H1 (cell line): ENCODE measurements at regions not wholly inside any gene's neighbourhood (a gene's known extent, or its start where the extent isn't known, plus 50 kb on each side); places are given as distances from the start of the nearest gene placed in this dataset.

Experiments used
- CTCF ChIA-PET: fragments of 300-600 bp; sonication (Branson Sonifier 250); formaldehyde crosslinking; loops from one replicate; lab custom pipeline; 2021; ENCODE audit not compliant: partially characterized antibody; lab: Charles Lee
- POLR2A ChIA-PET: fragments of 300-600 bp; sonication (Branson Sonifier 250); formaldehyde crosslinking; loops from one replicate; lab custom pipeline; 2021; ENCODE audit warnings: inconsistent platforms; ENCODE audit not compliant: partially characterized antibody; lab: Charles Lee
- DNase-seq, 2 experiments: peaks; one replicate each; pipeline versions ENCODE4 v3.0.0 to v3.0.0-alpha.2; 2010 to 2022; ENCODE audit warnings: low spot score in 2 of 2, low read depth in 1 of 2, mixed read lengths in 1 of 2
- FAIRE-seq: peaks from 2 replicates; lab custom pipeline; 2011; peaks lifted over from hg19 to GRCh38; lab: Jason Lieb, UNC
- H2AFZ ChIP-seq: 2 replicates; pipeline ENCODE4 v1.8.1; 2012; ENCODE audit warnings: low read length, inconsistent platforms
- H2AK5ac ChIP-seq: 2 replicates; pipeline ENCODE4 v1.6.1; 2013; ENCODE audit warnings: low read depth, low read length
- H2BK120ac ChIP-seq: replicated peaks from 2 replicates; pipeline ENCODE3; 2013; ENCODE audit warnings: low read depth, low read length, inconsistent platforms
- H2BK12ac ChIP-seq: 2 replicates; pipeline ENCODE4 v1.6.1; 2013; ENCODE audit warnings: low read depth, low read length
- H2BK15ac ChIP-seq: 2 replicates; pipeline ENCODE4 v1.6.1; 2013; ENCODE audit warnings: low read length
- H2BK20ac ChIP-seq: 2 replicates; pipeline ENCODE4 v1.6.1; 2013; ENCODE audit warnings: low read length
- H2BK5ac ChIP-seq: 2 replicates; pipeline ENCODE4 v1.6.1; 2013; ENCODE audit warnings: low read depth, low read length
- H3K14ac ChIP-seq: 2 replicates; pipeline ENCODE4 v1.6.1; 2013; ENCODE audit warnings: inconsistent platforms; ENCODE audit not compliant: insufficient read length
- H3K18ac ChIP-seq: 2 replicates; pipeline ENCODE4 v1.6.1; 2013; ENCODE audit warnings: low read length; ENCODE audit errors: extremely low read depth
- H3K23ac ChIP-seq: 2 replicates; pipeline ENCODE4 v1.6.1; 2013; ENCODE audit warnings: inconsistent platforms; ENCODE audit not compliant: insufficient read length
- H3K23me2 ChIP-seq: 2 replicates; pipeline ENCODE4 v1.6.1; 2013; ENCODE audit warnings: low read depth, low read length
- H3K27ac ChIP-seq: 2 replicates; pipeline ENCODE4 v1.6.1; 2011; ENCODE audit warnings: low read depth, low read length, inconsistent platforms
- H3K27me3 ChIP-seq, 4 experiments: replicated peaks in 1 of 4; 1 replicate in 1 of 4; 2 replicates in 3 of 4; pipeline versions ENCODE4 v1.6.1 to v1.8.1; 2011 to 2013; ENCODE audit warnings: low read length in 3 of 4, mild to moderate bottlenecking in 3 of 4, inconsistent platforms in 2 of 4, mixed read lengths in 2 of 4, moderate library complexity in 1 of 4; ENCODE audit not compliant: control insufficient read depth in 3 of 4, insufficient read depth in 3 of 4; ENCODE audit errors: extremely low read depth in 1 of 4
- H3K36me3 ChIP-seq, 4 experiments: 2 replicates each; pipeline versions ENCODE4 v1.6.1 to v1.8.1; 2011 to 2013; ENCODE audit warnings: mild to moderate bottlenecking in 4 of 4, low read length in 3 of 4, moderate library complexity in 2 of 4, control low read depth in 1 of 4, inconsistent platforms in 1 of 4; ENCODE audit not compliant: insufficient read depth in 4 of 4, control insufficient read depth in 2 of 4
- H3K4ac ChIP-seq: replicated peaks from 2 replicates; pipeline ENCODE3; 2013; ENCODE audit warnings: low read length, low read depth, mixed read lengths, inconsistent platforms; ENCODE audit not compliant: insufficient read length
- H3K4me1 ChIP-seq, 4 experiments: replicated peaks in 1 of 4; 1 replicate in 1 of 4; 2 replicates in 3 of 4; pipeline versions ENCODE4 v1.6.1 to v1.8.1; 2011 to 2013; ENCODE audit warnings: low read length in 3 of 4, inconsistent platforms in 2 of 4, mixed read lengths in 1 of 4; ENCODE audit not compliant: insufficient read depth in 4 of 4, control insufficient read depth in 3 of 4
- H3K4me2 ChIP-seq, 2 experiments: 2 replicates each; pipeline versions ENCODE4 v1.6.1 to v1.8.1; 2011 to 2013; ENCODE audit warnings: low read depth in 2 of 2, low read length in 2 of 2, control low read depth in 1 of 2, inconsistent platforms in 1 of 2, mild to moderate bottlenecking in 1 of 2; ENCODE audit not compliant: insufficient read depth in 1 of 2
- H3K4me3 ChIP-seq, 4 experiments: fragments of 200-600, 300-600 bp in 1 of 4; sonication (generic), shearing (Covaris generic), sonication (Bioruptor Twin) in 1 of 4; 2 replicates each; pipeline versions ENCODE4 v1.5.1 to v1.8.1; 2011 to 2016; ENCODE audit warnings: low read length in 4 of 4, low read depth in 3 of 4, control low read depth in 2 of 4, inconsistent platforms in 2 of 4, mild to moderate bottlenecking in 2 of 4, mixed read lengths in 1 of 4, moderate library complexity in 1 of 4; ENCODE audit not compliant: insufficient read depth in 2 of 4; ENCODE audit errors: extremely low read depth in 1 of 4
- H3K56ac ChIP-seq: replicated peaks from 2 replicates; pipeline ENCODE3; 2013; ENCODE audit warnings: low read depth, mild to moderate bottlenecking, mixed read lengths, low read length, inconsistent platforms; ENCODE audit not compliant: insufficient read length
- H3K79me1 ChIP-seq: 2 replicates; pipeline ENCODE4 v1.6.1; 2013; ENCODE audit warnings: low read depth, low read length, control low read depth
- H3K79me2 ChIP-seq, 2 experiments: 2 replicates each; pipeline versions ENCODE4 v1.6.1 to v1.8.1; 2012 to 2013; ENCODE audit warnings: low read length in 2 of 2, mild to moderate bottlenecking in 2 of 2, inconsistent platforms in 1 of 2; ENCODE audit not compliant: insufficient read depth in 2 of 2, control insufficient read depth in 1 of 2
- H3K9ac ChIP-seq, 4 experiments: replicated peaks in 1 of 4; 1 replicate in 1 of 4; 2 replicates in 3 of 4; pipeline versions ENCODE4 v1.6.1 to v1.8.1; 2011 to 2013; ENCODE audit warnings: low read depth in 3 of 4, low read length in 3 of 4, control low read depth in 2 of 4, mild to moderate bottlenecking in 2 of 4, moderate library complexity in 2 of 4, inconsistent platforms in 1 of 4; ENCODE audit errors: extremely low read depth in 1 of 4
- H3K9me3 ChIP-seq, 2 experiments: 2 replicates each; pipeline versions ENCODE4 v1.6.1 to v1.8.1; 2012 to 2013; ENCODE audit warnings: mild to moderate bottlenecking in 2 of 2, moderate library complexity in 2 of 2, control low read depth in 1 of 2, inconsistent platforms in 1 of 2, low read depth in 1 of 2, low read length in 1 of 2, mixed read lengths in 1 of 2; ENCODE audit not compliant: insufficient read depth in 2 of 2
- H4K20me1 ChIP-seq, 2 experiments: replicated peaks in 1 of 2; 2 replicates each; pipeline versions ENCODE3 to v1.8.1; 2011 to 2013; ENCODE audit warnings: inconsistent platforms in 2 of 2, low read length in 2 of 2, mild to moderate bottlenecking in 1 of 2; ENCODE audit not compliant: insufficient read depth in 2 of 2, control insufficient read depth in 1 of 2
- H4K5ac ChIP-seq: 2 replicates; pipeline ENCODE4 v1.6.1; 2013; ENCODE audit warnings: low read length, low read depth, mixed read lengths, inconsistent platforms; ENCODE audit not compliant: insufficient read length
- H4K8ac ChIP-seq: 2 replicates; pipeline ENCODE4 v1.8.0; 2013; ENCODE audit warnings: mild to moderate bottlenecking, moderate library complexity, low read length, inconsistent platforms; ENCODE audit not compliant: insufficient read depth; ENCODE audit errors: extremely low read depth
- H4K91ac ChIP-seq: replicated peaks from 2 replicates; pipeline ENCODE3; 2013; ENCODE audit warnings: low read length, mixed read lengths, inconsistent platforms; ENCODE audit not compliant: insufficient read length
- ASH2L ChIP-seq: fragments of 200-600, 300-600 bp; sonication (generic); IDR thresholded peaks from one replicate; pipeline ENCODE4 v1.7.1; 2017; ENCODE audit warnings: low read length
- CEBPB ChIP-seq: IDR thresholded peaks from 2 replicates; pipeline ENCODE4 v1.6.1; 2012; ENCODE audit warnings: low read depth, low read length
- FOSL1 ChIP-seq: IDR thresholded peaks from 2 replicates; pipeline ENCODE4 v1.6.1; 2011; ENCODE audit warnings: mild to moderate bottlenecking, low read depth, low read length, moderate library complexity; ENCODE audit not compliant: insufficient read depth
- SUZ12 ChIP-seq: fragments of 200-600 bp; sonication (generic); IDR thresholded peaks from 2 replicates; pipeline ENCODE4 v1.6.1; 2012; ENCODE audit warnings: mild to moderate bottlenecking, inconsistent platforms, low read length, moderate library complexity, mixed read lengths
- WGBS, 2 experiments: shearing (Covaris generic) in 1 of 2; methylation state at CpG; one replicate each; pipeline versions ENCODE4 v1.1.6 to v1.1.7; 2013 to 2015; ENCODE audit warnings: low lambda C conversion rate in 2 of 2, mixed read lengths in 2 of 2, inconsistent platforms in 1 of 2, low coverage in 1 of 2, missing lambda C conversion rate in 1 of 2; ENCODE audit not compliant: insufficient replicate concordance in 2 of 2, insufficient coverage in 1 of 2, insufficient read length in 1 of 2; ENCODE audit errors: extremely low coverage in 1 of 2, missing lambda C conversion rate in 1 of 2; 5-methylcytosine and 5-hydroxymethylcytosine counted together

GRCh38 chr2:5562865-5563264 is 129.3 kb upstream of the SOX11 start:
- no peak overlapping the region for H3K9ac ChIP-seq
- no peak for TF ChIP-seq CEBPB
- no peak for TF ChIP-seq ASH2L
- TF ChIP-seq FOSL1: no peak
- TF ChIP-seq SUZ12: no peak

More at GRCh38 chr2:5562865-5563264, 129.3 kb upstream of the SOX11 start:
- Histone ChIP-seq H3K36me3 (no peaks in the 10 kb centered on the region), H3K23me2 (peaks cover 5% of the 10 kb centered on the region; the same call in 1 of the 2 replicates), H2AK5ac (peak overlapping the region; percentile 28; the same call in 1 of the 2 replicates), H4K91ac (no peak overlapping the region), H3K9me3 (no peaks in the 10 kb centered on the region), H3K4me3 (no peak overlapping the region), H4K20me1 (no peaks in the 10 kb centered on the region), H4K8ac (no peak overlapping the region), H2BK120ac (peak overlapping the region; percentile 26), H4K5ac (no peak overlapping the region), H3K56ac (no peak overlapping the region), H3K4ac (no peak overlapping the region), H2AFZ (no peak overlapping the region), H3K4me1 (peaks cover 0 to under 1% (median 0%) of the 10 kb centered on the region in 4 experiments; a peak in 1 of 7 replicates), H3K79me1 (no peaks in the 10 kb centered on the region; the same call in 1 of the 2 replicates), H3K79me2 (no peaks in the 10 kb centered on the region), H2BK20ac (no peak overlapping the region), H3K4me2 (no peak overlapping the region), H3K27me3 (no peaks in the 10 kb centered on the region), H3K18ac (no peak overlapping the region; the same call in 1 of the 2 replicates), H3K23ac (no peak overlapping the region), H3K27ac (no peak overlapping the region), H2BK5ac (peak overlapping the region; percentile 60; the same call in 1 of the 2 replicates), H2BK12ac (no peak overlapping the region), H2BK15ac (peak overlapping the region; percentile 99; the same call in 1 of the 2 replicates), H3K14ac (no peak overlapping the region)
- 92 to 100% methylated on average over 1 to 3 of the region's 3 CpGs for WGBS, 2 experiments
- FAIRE-seq: no peak
- no peak for DNase-seq
- POLR2A ChIA-PET: no interaction called here
- CTCF ChIA-PET: no interaction called here
